ENCODE measurements at regions not wholly inside any gene's neighbourhood (a gene's known extent, or its start where the extent isn't known, plus 50 kb on each side); places are given as distances from the start of the nearest gene placed in this dataset.
"Not testable (repeated sequence)": the region's sequence is repeated elsewhere in the genome, so short reads cannot be mapped to it uniquely, and the experiment has no call there.

DNA sequence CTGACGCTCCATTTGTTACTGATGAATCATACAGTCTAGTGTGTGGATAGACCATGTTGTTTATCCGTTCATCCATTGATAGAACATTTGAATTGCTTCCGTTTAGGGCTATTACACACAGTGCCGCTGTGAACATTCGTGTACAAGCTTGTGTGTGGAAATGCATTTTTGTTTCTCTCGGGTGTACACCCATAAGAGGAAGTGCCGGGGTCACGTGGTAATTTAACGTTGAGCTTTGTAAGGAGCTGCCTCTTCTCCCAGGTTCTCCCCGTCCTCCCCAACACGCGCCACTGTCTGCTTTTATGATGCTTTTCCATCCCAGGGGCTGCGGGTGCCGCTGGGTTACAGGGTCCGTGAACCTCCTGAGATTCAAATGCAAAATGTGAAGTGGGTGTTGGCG, 142.3 kb downstream of the IGLL1 start:
- no peak for DNase-seq (ENCODE audit: low read depth in 2 of 2)

DNA sequence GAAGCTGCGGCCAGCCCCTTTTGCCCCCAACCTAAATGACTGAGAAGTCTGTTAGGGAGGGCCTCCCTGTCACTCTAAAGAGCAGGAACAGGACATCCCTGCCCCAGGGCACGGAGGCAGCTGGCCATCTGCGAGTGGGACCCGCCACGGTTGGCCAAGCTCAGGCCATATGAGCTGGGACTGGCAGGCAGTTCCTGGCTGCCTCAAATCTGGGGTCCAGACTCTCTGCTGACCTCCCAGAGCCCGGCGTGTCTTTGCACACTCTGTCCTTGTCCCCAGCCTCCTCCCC, 143.0 kb downstream of the IGLL1 start:
- DNase-seq (ENCODE audit: low read depth in 2 of 2): not testable (repeated sequence)

- not testable (repeated sequence) for DNase-seq (ENCODE audit: low read depth in 2 of 2)
Measured at GRCh38 chr22:23436354-23437106, 143.6 kb downstream of the IGLL1 start.

GRCh38 chr22:23435186-23435585, 144.9 kb downstream of the IGLL1 start:
- not testable (repeated sequence) for DNase-seq (ENCODE audit: low read depth in 2 of 2)

DNA sequence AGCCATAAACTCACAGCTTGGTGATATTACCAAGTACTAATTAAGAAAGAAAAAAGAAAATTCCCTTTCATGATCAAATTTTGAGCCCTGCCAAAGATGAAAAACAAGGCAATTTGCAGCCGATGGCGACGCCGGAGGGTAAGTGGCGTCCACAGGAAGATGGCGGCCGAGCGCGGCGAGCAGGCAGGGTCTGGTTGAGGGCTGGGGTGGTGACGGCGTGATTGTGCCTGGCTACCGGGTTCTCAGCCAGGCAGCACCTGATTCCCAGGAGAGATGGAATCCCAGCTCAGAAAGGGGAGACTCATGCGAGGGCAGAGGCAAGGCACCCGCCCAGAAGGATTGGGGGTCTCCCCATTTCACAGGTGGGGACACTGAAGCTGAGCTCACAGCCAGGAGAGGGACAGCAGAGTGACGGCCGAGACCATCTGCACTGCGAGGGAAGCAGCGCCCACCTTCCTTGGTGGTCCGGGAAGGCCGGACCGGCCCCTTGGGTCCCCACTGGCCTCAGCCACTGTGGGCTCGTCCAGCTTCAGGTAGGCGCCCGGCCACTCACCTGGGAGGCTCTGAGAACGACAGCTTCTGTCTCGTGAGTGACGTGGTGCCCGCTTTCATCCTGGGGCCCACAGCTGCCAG, 145.8 kb downstream of the IGLL1 start:
- not testable (repeated sequence) for DNase-seq (ENCODE audit: low read depth in 2 of 2)

GRCh38 chr22:23433127-23434005, 146.7 kb downstream of the IGLL1 start:
- not testable (repeated sequence) for DNase-seq (ENCODE audit: low read depth in 2 of 2)

GRCh38 chr22:23432719-23433118, 147.4 kb downstream of the IGLL1 start:
- DNase-seq (ENCODE audit: low read depth in 2 of 2): not testable (repeated sequence)

GRCh38 chr22:23431337-23432072, 148.6 kb downstream of the IGLL1 start:
- DNase-seq (ENCODE audit: low read depth in 2 of 2): no peak

GRCh38 chr22:23424551-23425068, 155.5 kb downstream of the IGLL1 start:
- not testable (repeated sequence) for DNase-seq (ENCODE audit: low read depth in 2 of 2)

DNA sequence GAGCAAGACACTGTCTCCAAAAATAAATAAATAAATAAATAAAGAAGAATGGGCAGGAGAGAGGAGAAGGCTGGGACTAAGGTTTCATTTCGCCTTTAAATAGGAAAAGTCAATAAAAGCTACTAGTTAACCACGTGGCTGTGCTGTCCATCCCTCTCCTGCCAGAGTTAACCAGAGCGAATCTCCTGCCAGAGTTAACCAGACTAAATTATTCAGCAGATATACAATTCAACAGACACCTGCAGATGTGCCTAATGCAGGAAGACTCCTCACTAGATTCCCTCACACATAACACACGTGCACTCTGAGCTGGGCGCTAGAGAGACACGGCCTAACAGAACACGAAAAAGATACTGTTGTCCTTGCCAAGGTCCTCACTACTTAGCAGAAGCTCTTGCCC, 156.1 kb downstream of the IGLL1 start:
- DNase-seq (ENCODE audit: low read depth in 2 of 2): no peak

GRCh38 chr22:23422281-23422680, 157.8 kb downstream of the IGLL1 start:
- DNase-seq (ENCODE audit: low read depth in 2 of 2): not testable (repeated sequence)

- not testable (repeated sequence) for DNase-seq (ENCODE audit: low read depth in 2 of 2)
Measured at GRCh38 chr22:23421300-23421699, 158.8 kb downstream of the IGLL1 start.

GRCh38 chr22:23419931-23420330, 160.2 kb downstream of the IGLL1 start:
- no peak for DNase-seq (ENCODE audit: low read depth in 2 of 2)

DNA sequence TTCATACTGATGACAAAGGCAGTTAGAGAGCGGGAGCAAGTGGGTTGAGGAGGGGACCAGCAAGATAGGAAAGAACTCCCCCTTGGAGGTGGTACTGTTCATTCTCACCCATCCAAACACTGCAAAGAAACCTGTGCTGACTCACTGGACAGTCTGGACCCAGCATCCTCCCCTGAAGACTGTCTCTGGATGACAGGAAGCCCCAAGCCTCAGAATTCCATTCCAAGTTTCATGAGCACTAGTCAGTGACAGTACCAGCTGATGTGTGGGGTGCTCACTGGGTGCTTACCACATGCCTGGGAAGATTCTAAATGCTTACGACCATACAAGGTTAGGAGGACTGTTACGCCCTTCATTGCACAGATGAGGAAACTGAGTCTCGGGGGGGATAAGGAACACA, 160.9 kb downstream of the IGLL1 start:
- DNase-seq (ENCODE audit: low read depth in 2 of 2): no peak

- no peak for DNase-seq (ENCODE audit: low read depth in 2 of 2)
Measured at GRCh38 chr22:23418159-23418788, 161.8 kb downstream of the IGLL1 start.

- not testable (repeated sequence) for DNase-seq (ENCODE audit: low read depth in 2 of 2)
Measured at GRCh38 chr22:23417327-23417726, 162.8 kb downstream of the IGLL1 start.

- not testable (repeated sequence) for DNase-seq (ENCODE audit: low read depth in 2 of 2)
Measured at GRCh38 chr22:23416169-23416690, 163.9 kb downstream of the IGLL1 start.

DNA sequence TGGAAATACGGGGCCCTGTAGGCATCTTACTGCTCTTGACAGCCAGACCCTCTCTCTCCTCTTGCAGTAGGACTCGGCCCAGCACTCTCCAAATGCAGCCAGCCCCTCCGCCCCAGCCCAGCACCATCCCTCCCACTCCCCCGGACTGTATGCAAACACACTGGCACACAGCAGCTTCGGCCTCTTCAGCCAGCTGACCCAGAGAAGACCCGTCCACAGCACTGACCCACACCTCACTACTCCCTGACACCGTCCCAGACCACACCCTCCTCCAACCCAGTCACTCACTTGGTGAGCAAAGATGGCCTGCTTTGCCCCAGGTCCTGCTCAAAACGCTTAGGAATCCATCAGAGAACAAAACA, 164.6 kb downstream of the IGLL1 start:
- no peak for DNase-seq (ENCODE audit: low read depth in 2 of 2)

GRCh38 chr22:23414727-23415489, 165.2 kb downstream of the IGLL1 start:
- no peak for DNase-seq (ENCODE audit: low read depth in 2 of 2)

DNA sequence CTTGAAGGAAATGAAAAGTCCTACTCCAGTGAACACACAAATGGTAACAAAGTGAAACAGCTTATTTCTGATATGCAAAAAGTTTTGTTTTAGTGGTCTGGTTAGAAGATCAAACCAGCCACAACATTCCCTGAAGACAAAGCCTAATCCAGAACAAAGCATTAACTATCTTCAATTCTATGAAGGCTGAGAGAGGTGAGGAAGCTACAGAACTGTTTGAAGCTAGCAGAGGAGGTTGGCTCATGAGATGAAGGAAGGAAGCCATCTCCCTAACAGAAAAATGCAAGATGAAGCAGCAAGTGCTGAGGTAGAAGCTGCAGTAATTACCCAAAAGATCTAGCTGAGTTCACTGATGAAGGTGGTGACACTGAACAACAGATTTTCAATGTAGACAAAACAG, 168.4 kb downstream of the IGLL1 start:
- no peak for DNase-seq (ENCODE audit: low read depth in 2 of 2)
